HG02763 (cell line): ENCODE measurements at regions not wholly inside any gene's neighbourhood (a gene's known extent, or its start where the extent isn't known, plus 50 kb on each side); places are given as distances from the start of the nearest gene placed in this dataset.
"Not testable (repeated sequence)": the region's sequence is repeated elsewhere in the genome, so short reads cannot be mapped to it uniquely, and the experiment has no call there.

Experiments
- ATAC-seq: cut with Tn5 transposase; IDR thresholded peaks from one replicate; pipeline ENCODE4 v1.9.1; 2021; ENCODE audit warnings: mild to moderate bottlenecking, moderate library complexity; ENCODE audit not compliant: unreplicated experiment

GRCh38 chr6:71007298-71007697 is 50.4 kb upstream of the B3GAT2 start:
- not testable (repeated sequence) for ATAC-seq

GRCh38 chr6:71011871-71012371 is 55.1 kb upstream of the B3GAT2 start:
- ATAC-seq, result no peak

GRCh38 chr6:71012866-71013469 is 56.1 kb upstream of the B3GAT2 start:
- ATAC-seq, result peak; percentile 82

- ATAC-seq, result no peak
Measured at GRCh38 chr6:71015392-71015791, 58.5 kb upstream of the B3GAT2 start.

GRCh38 chr6:71028236-71028876 is 71.5 kb upstream of the B3GAT2 start:
- no peak for ATAC-seq

GRCh38 chr6:71028877-71029252 is 72.0 kb upstream of the B3GAT2 start:
- no peak for ATAC-seq

- no peak for ATAC-seq
Measured at GRCh38 chr6:71029555-71029954, 72.7 kb upstream of the B3GAT2 start.

- ATAC-seq, result no peak
Measured at GRCh38 chr6:71031912-71032311, 75.1 kb upstream of the B3GAT2 start.

- ATAC-seq, result no peak
Measured at GRCh38 chr6:71033171-71033570, 76.3 kb upstream of the B3GAT2 start.

GRCh38 chr6:71033890-71034289 is 77.0 kb upstream of the B3GAT2 start:
- no peak for ATAC-seq

GRCh38 chr6:71034563-71035345 is 77.9 kb upstream of the B3GAT2 start:
- ATAC-seq, result no peak

GRCh38 chr6:71035871-71036270 is 79.0 kb upstream of the B3GAT2 start:
- no peak for ATAC-seq

GRCh38 chr6:71038711-71039344 is 82.0 kb upstream of the B3GAT2 start:
- ATAC-seq, result no peak

GRCh38 chr6:71040043-71040442 is 83.2 kb upstream of the B3GAT2 start:
- ATAC-seq, result no peak

GRCh38 chr6:71040841-71041240 is 84.0 kb upstream of the B3GAT2 start:
- ATAC-seq, result no peak

GRCh38 chr6:71043902-71044301 is 87.0 kb upstream of the B3GAT2 start:
- ATAC-seq, result no peak

- ATAC-seq, result no peak
Measured at GRCh38 chr6:71044753-71045152, 87.9 kb upstream of the B3GAT2 start.

GRCh38 chr6:71045296-71045695 is 88.4 kb upstream of the B3GAT2 start:
- ATAC-seq, result no peak

- ATAC-seq, result no peak
Measured at GRCh38 chr6:71047417-71047816, 90.6 kb upstream of the B3GAT2 start.

GRCh38 chr6:71048320-71049164 is 91.7 kb upstream of the B3GAT2 start:
- no peak for ATAC-seq
